ENCODE measurements at regions not wholly inside any gene's neighbourhood (a gene's known extent, or its start where the extent isn't known, plus 50 kb on each side); places are given as distances from the start of the nearest gene placed in this dataset.

DNA sequence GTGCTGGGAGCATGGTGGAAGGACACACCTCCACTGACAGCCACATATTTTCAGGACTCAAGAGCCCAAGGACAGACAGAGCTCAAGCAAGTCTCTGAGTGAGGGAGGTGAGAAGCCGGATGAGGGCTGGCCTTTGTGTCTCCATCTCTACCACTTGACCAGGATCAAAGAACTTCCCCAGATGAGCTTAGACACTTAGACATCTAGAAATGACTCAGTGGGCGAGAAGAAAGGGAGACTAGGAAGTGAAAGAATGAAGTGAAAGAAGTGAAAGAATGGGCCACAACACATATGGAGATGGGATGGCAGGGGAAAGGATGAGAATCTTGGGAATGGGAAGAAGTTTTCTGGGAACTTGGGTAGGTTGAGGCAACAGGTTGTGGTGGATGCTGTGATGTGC, 274.9 kb upstream of the CCL2 start:
- no peak for DNase-seq (ENCODE audit: low read depth)
- H3K4me3 ChIP-seq (ENCODE audit: control insufficient read depth, low read depth, low read length): no peak overlapping the region
- TF ChIP-seq, protein P1, sequence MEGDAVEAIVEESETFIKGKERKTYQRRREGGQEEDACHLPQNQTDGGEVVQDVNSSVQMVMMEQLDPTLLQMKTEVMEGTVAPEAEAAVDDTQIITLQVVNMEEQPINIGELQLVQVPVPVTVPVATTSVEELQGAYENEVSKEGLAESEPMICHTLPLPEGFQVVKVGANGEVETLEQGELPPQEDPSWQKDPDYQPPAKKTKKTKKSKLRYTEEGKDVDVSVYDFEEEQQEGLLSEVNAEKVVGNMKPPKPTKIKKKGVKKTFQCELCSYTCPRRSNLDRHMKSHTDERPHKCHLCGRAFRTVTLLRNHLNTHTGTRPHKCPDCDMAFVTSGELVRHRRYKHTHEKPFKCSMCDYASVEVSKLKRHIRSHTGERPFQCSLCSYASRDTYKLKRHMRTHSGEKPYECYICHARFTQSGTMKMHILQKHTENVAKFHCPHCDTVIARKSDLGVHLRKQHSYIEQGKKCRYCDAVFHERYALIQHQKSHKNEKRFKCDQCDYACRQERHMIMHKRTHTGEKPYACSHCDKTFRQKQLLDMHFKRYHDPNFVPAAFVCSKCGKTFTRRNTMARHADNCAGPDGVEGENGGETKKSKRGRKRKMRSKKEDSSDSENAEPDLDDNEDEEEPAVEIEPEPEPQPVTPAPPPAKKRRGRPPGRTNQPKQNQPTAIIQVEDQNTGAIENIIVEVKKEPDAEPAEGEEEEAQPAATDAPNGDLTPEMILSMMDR (IDR thresholded peaks at IDR 0.05; ENCODE audit: control insufficient read depth, insufficient read depth, low read depth, low read length, missing control alignments): no peak

DNA sequence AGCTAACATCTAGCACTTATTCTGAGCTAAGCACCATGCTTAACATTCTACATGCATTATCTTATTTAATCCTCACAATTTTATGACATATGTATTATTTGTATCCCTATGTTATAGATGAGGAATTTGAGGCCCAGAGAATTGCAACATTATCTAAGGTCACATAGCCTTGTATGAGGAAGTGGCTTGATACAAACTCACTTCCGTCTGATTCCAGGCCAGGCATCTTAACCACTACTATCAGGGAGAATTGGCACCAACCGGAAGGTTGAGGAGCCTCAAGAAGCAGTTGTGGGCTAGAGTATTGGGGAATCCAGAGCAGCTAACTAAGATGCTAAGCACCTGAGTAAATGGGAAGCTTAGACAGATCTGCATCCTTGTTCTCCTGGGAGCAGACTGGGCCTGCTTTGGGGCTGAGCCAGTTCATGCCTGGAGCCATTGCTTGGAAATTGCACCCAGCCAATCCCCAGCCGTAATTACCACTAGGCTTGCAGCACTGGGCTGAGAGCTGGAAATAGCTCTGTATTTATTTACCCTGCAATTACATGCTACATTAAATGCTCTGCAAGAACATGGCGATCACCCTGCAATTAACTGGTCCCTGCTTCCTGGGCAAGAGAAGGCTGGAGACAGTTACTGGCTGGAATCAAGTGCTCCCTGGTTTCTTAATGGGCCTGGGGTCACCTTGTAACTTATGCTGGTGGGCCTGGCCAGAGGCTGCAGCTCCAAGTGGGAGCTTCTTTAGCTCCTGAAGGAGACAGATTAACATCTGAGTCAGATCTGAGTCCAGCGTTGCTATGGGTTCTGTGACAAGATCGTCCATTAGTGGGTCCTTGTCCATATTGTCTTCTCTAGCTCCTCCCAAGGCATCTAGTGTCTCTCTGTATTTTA, 273.1 kb upstream of the CCL2 start:
- no peak for DNase-seq (ENCODE audit: low read depth)
- H3K4me3 ChIP-seq (ENCODE audit: control insufficient read depth, low read depth, low read length): no peak overlapping the region
- TF ChIP-seq, protein P1 (IDR thresholded peaks at IDR 0.05; ENCODE audit: control insufficient read depth, insufficient read depth, low read depth, low read length, missing control alignments): no peak

DNA sequence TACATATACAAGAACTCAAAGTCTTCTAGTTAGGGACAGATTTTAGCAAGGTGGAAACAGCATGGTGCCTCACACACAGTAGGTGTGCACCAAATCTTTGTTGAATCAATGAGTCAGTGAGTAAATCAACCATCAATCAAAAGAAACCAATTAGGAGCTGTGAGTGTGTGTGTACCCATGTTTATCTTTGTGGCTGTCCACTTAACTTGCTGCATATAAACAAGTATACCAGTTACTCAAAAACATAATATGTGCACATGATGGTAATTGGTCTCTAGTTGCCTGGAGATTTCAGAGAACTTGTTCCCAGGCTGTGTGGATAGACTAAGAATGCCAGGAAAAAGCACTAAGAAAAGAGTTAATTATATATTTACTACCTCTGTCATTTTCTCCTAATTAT, 272.2 kb upstream of the CCL2 start:
- TF ChIP-seq, protein P1 (IDR thresholded peaks at IDR 0.05; ENCODE audit: control insufficient read depth, insufficient read depth, low read depth, low read length, missing control alignments): no peak
- H3K4me3 ChIP-seq (ENCODE audit: control insufficient read depth, low read depth, low read length): no peak overlapping the region
- no peak for DNase-seq (ENCODE audit: low read depth)

DNA sequence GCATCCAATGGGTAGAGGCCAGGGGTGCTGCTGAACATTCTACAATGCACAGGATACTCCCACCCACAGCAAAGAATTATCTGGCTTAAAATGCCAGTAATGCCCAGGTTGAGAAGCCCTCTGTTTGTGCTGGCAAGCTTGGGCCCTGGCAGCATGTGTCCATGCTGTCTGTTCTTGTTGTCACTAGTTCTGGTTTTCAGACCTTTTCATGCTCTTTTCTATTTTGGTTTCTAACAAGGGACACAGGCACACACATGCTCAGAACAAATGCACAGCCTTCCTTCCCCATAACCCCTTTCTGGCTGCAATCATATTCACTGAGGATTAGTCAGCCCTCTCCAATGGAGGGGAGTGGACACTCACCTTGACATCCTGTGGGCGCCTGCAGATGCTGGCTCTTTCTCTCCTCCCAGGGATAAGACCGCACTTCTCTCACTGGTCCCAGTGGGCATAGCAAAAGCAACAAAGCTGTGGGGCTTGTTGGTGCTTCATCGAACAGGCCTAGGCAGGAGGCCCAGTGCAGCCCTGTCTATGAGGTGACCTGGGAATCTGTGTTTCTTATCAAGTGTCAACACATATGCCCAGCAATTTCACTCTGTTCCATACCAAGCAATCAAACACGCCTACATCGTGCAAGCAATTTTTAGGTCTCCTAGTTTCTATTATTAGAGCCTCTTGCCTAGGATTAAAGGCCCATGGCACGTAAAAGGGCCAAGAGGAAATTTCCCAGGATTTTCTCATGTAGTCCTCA, 271.1 kb upstream of the CCL2 start:
- DNase-seq (ENCODE audit: low read depth): no peak
- TF ChIP-seq, protein P1 (IDR thresholded peaks at IDR 0.05; ENCODE audit: control insufficient read depth, insufficient read depth, low read depth, low read length, missing control alignments): no peak
- H3K4me3 ChIP-seq (ENCODE audit: control insufficient read depth, low read depth, low read length): no peak overlapping the region

DNA sequence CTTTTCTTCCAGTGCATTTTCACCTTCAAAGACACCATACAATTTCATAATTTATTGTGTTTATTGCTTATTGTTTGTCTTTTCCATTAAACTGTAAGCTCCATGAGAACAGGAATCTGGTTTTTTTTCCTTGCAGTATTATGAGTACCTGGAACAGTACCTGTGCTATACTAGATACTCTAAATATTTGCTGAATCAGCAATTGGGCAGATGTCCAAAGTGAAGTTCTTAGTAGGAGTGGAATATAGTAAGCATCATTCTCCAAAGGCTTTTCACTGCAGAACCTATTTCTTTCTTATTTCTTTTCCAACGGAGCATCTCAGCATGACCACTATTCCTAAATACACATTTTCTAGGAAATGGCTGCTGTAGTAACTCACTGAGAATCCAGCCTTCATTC, 269.0 kb upstream of the CCL2 start:
- DNase-seq (ENCODE audit: low read depth): no peak
- TF ChIP-seq, protein P1 (IDR thresholded peaks at IDR 0.05; ENCODE audit: control insufficient read depth, insufficient read depth, low read depth, low read length, missing control alignments): no peak
- no peak overlapping the region for H3K4me3 ChIP-seq (ENCODE audit: control insufficient read depth, low read depth, low read length)

DNA sequence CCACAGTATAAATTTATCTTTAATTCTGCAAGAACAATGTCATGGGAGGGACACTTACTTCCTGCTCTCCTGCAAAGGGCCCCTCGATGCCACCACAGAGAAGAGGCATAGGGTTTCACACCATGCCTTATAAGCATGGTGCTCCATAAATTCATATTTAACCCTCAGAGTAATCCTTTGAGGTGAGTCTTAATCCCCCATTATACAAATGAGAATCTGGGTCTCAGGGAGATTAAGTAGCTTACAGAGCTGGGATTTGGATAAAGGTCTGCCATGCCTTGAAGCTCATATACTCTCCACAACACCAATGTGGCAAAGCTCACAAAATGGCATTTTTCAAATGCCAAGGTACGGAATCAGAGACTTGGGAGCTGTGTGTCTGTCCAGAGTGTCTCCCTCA, 268.5 kb upstream of the CCL2 start:
- DNase-seq (ENCODE audit: low read depth): no peak
- TF ChIP-seq, protein P1 (IDR thresholded peaks at IDR 0.05; ENCODE audit: control insufficient read depth, insufficient read depth, low read depth, low read length, missing control alignments): no peak

More for the DNA sequence above, 268.5 kb upstream of the CCL2 start:
- H3K4me3 ChIP-seq (ENCODE audit: control insufficient read depth, low read depth, low read length): no peak overlapping the region

Data from AG09309 (cell line).